ENCODE measurements at regions not wholly inside any gene's neighbourhood (a gene's known extent, or its start where the extent isn't known, plus 50 kb on each side); places are given as distances from the start of the nearest gene placed in this dataset.
"Not testable (repeated sequence)": the region's sequence is repeated elsewhere in the genome, so short reads cannot be mapped to it uniquely, and the experiment has no call there.

GRCh38 chr16:29089679-29090078, 104.8 kb downstream of the LAT start:
- dilution Hi-C loops (cut with HindIII; ENCODE audit: low sequenced_read_pairs, unreplicated experiment); in situ Hi-C loops (cut with MboI; ENCODE audit: low sequenced_read_pairs); CTCF ChIA-PET: not testable (repeated sequence)

GRCh38 chr16:29087673-29088072, 102.8 kb downstream of the LAT start:
- H3K56ac ChIP-seq (ENCODE audit: extremely low read depth, insufficient read depth, low read length); H3K4ac ChIP-seq (ENCODE audit: low read depth, low read length); DNase-seq; H3K18ac ChIP-seq (ENCODE audit: low read depth, low read length); H2BK5ac ChIP-seq (ENCODE audit: low read depth, low read length, poor library complexity, severe bottlenecking); H2BK20ac ChIP-seq (ENCODE audit: low read depth, low read length); H3K23ac ChIP-seq (ENCODE audit: low read depth, low read length); H3K9me1 ChIP-seq (ENCODE audit: insufficient read depth, low read length); H4K20me1 ChIP-seq (ENCODE audit: insufficient read depth, low read length); H4K91ac ChIP-seq (ENCODE audit: insufficient read depth, low read depth, low read length); H2BK15ac ChIP-seq (ENCODE audit: low read depth, low read length); H3K4me1 ChIP-seq (ENCODE audit: control insufficient read depth, insufficient read depth, low read length); H4K5ac ChIP-seq (ENCODE audit: low read depth, low read length); H2AK9ac ChIP-seq (replicated peaks; ENCODE audit: low read depth, low read length, poor library complexity); dilution Hi-C loops (cut with HindIII; ENCODE audit: low sequenced_read_pairs, unreplicated experiment); H3K9ac ChIP-seq (ENCODE audit: low read depth, low read length); ATAC-seq (ENCODE audit: low read depth); H3K27me3 ChIP-seq (ENCODE audit: control insufficient read depth, insufficient read depth, low read length); H4K8ac ChIP-seq (ENCODE audit: low read depth in 2 of 2, low read length in 2 of 2); H3K27ac ChIP-seq (ENCODE audit: insufficient read depth, low read length); H3K36me3 ChIP-seq (ENCODE audit: control insufficient read depth, insufficient read depth, low read length); H3K4me3 ChIP-seq (ENCODE audit: insufficient read depth, low read depth, low read length); H3K14ac ChIP-seq (replicated peaks; ENCODE audit: low read depth, low read length); CTCF ChIA-PET; POLR2A ChIA-PET (ENCODE audit: unreplicated experiment); H2BK120ac ChIP-seq (ENCODE audit: low read depth, low read length); H3K79me1 ChIP-seq (ENCODE audit: low read depth in 1 of 2, low read length in 2 of 2); H3K4me2 ChIP-seq (ENCODE audit: low read depth, low read length); in situ Hi-C loops (cut with MboI; ENCODE audit: low sequenced_read_pairs); H2AK5ac ChIP-seq (ENCODE audit: low read depth, low read length); BruUV-seq (replicated peaks); H2AFZ ChIP-seq (replicated peaks; ENCODE audit: low read length, poor library complexity); H3K9me3 ChIP-seq (ENCODE audit: control insufficient read depth, insufficient read depth, low read length): not testable (repeated sequence)
- intact Hi-C loops (cut with micrococcal nuclease), result loop anchor here (10.0 kb wide), 1 partner anchor 63 kb away; no protein-coding TSS in a partner anchor
- WGBS, 2 experiments (ENCODE audit: extremely low coverage in 2 of 2, insufficient read length in 1 of 2), result no CpG with 5 or more reads among the region's 4 CpGs

More at GRCh38 chr16:29089679-29090078, 104.8 kb downstream of the LAT start:
- H2BK5ac ChIP-seq (ENCODE audit: low read depth, low read length, poor library complexity, severe bottlenecking); H3K79me1 ChIP-seq (ENCODE audit: low read depth in 1 of 2, low read length in 2 of 2); H3K14ac ChIP-seq (replicated peaks; ENCODE audit: low read depth, low read length); H3K4ac ChIP-seq (ENCODE audit: low read depth, low read length); H4K5ac ChIP-seq (ENCODE audit: low read depth, low read length); H3K27ac ChIP-seq (ENCODE audit: insufficient read depth, low read length); H3K27me3 ChIP-seq (ENCODE audit: control insufficient read depth, insufficient read depth, low read length); H4K20me1 ChIP-seq (ENCODE audit: insufficient read depth, low read length); DNase-seq; ATAC-seq (ENCODE audit: low read depth); H3K18ac ChIP-seq (ENCODE audit: low read depth, low read length); H4K91ac ChIP-seq (ENCODE audit: insufficient read depth, low read depth, low read length); H2AK9ac ChIP-seq (replicated peaks; ENCODE audit: low read depth, low read length, poor library complexity); H3K4me2 ChIP-seq (ENCODE audit: low read depth, low read length); H3K56ac ChIP-seq (ENCODE audit: extremely low read depth, insufficient read depth, low read length); H2BK120ac ChIP-seq (ENCODE audit: low read depth, low read length); H2AFZ ChIP-seq (replicated peaks; ENCODE audit: low read length, poor library complexity); H3K4me1 ChIP-seq (ENCODE audit: control insufficient read depth, insufficient read depth, low read length); BruUV-seq (replicated peaks); H2BK15ac ChIP-seq (ENCODE audit: low read depth, low read length); H3K9me1 ChIP-seq (ENCODE audit: insufficient read depth, low read length); H2AK5ac ChIP-seq (ENCODE audit: low read depth, low read length); H3K23ac ChIP-seq (ENCODE audit: low read depth, low read length); H3K9ac ChIP-seq (ENCODE audit: low read depth, low read length); H4K8ac ChIP-seq (ENCODE audit: low read depth in 2 of 2, low read length in 2 of 2); H3K36me3 ChIP-seq (ENCODE audit: control insufficient read depth, insufficient read depth, low read length); H3K4me3 ChIP-seq (ENCODE audit: insufficient read depth, low read depth, low read length); POLR2A ChIA-PET (ENCODE audit: unreplicated experiment); H3K9me3 ChIP-seq (ENCODE audit: control insufficient read depth, insufficient read depth, low read length); H2BK20ac ChIP-seq (ENCODE audit: low read depth, low read length): not testable (repeated sequence)
- intact Hi-C loops (cut with micrococcal nuclease), result loop anchor here (10.0 kb wide), 1 partner anchor 65 kb away; no protein-coding TSS in a partner anchor

All from IMR-90 (cell line).